Renal cortex interstitium (tissue), 11 donors: ENCODE measurements at regions not wholly inside any gene's neighbourhood (a gene's known extent, or its start where the extent isn't known, plus 50 kb on each side); places are given as distances from the start of the nearest gene placed in this dataset.

Source experiments
- DNase-seq, 11 donors: peaks; one replicate each; pipeline ENCODE4 v3.0.0-alpha.2; 2013; ENCODE audit warnings: low read depth in 9 of 11, low spot score in 4 of 11; ENCODE audit errors: extremely low read depth in 1 of 11

DNA sequence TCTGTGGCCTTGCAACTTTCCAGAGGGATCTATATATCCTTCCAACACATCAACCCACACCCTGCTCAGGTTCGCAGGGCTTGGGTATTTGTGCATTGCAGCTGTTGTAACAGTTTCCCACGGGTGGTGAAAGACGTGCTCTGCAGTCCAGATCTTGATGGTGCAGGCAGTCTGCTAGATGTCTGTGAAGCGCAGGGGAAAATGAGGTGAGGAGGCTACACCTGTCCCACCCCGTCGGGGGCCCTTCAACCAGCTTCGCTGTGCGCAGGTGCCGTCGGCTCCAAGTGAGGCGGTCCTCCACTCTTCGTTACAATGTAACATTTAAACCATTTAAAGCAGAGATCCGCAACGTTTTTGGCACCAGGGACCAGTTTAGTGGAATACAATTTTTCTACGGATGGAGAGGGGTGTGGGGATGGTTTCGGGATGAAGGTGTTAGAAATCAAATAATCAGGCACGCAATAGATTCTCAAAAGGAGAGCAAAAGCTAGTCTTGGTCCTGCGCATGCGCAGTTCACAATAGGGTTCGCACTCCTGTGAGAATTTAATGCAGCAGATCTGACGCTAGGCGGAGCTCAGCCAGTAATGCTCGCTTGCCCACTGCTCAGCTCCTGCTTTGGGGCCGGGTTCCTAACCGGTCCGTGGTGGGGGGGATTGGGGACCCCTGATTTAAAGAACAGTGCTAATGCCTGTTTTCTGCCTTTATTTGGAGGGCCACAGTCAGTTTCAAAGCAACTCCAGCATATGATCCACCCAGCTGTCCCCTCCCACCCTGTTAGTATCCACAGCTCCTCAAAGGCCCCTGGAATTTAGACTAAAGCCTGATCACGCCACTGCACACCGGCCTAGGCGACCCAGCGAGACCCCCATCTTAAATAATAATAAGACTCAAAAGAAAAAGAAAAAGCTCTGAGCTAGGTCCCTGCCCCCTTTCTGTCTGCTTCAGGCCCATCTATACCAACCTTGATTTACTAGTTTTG, 97.1 kb upstream of the SELENOP start:
- DNase-seq: peak; percentile 62 to 84 (median 75)

DNA sequence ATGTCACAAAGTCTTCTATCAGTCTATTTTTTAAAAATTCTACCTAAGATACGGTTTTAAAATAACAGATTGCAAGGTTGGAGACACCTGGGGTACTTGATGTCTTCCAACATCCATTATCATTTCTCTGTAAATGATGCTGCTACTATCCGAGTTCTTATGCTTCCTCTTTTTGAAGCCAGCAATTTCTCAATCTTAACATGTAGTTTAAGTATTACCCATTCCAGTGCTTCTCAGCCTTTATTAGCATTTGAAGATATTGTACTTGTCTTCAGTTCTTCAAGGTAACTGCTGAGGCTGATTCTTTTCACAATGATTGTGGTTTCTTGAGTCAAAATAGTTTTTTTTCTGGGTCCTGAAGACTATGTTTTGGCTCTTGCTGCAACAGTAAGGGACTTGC, 96.4 kb upstream of the SELENOP start:
- no peak for DNase-seq

- no peak for DNase-seq
These were observed 94.1 kb upstream of the SELENOP start for GRCh38 chr5:42905827-42906226.

DNA sequence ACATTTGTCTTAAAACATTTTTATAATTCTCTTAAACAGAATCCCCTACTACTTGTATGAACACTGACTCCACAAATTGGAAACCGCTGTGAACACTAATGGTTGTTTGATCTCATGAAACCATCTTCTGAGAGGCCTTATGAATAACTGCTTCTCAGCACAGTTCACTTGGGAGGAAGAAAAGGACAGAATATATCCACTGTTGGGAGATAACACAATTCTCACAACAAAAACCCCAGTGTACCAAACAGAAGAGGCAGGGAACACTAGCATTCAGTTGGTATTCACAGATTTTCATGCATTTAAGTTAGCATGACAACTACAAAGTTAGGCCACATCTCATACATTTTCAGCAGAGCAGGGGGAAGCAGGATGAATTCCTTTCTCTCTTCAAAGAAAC, 89.0 kb upstream of the SELENOP start:
- no peak for DNase-seq

- no peak for DNase-seq
These were observed 87.1 kb upstream of the SELENOP start for GRCh38 chr5:42898760-42899159.

DNA sequence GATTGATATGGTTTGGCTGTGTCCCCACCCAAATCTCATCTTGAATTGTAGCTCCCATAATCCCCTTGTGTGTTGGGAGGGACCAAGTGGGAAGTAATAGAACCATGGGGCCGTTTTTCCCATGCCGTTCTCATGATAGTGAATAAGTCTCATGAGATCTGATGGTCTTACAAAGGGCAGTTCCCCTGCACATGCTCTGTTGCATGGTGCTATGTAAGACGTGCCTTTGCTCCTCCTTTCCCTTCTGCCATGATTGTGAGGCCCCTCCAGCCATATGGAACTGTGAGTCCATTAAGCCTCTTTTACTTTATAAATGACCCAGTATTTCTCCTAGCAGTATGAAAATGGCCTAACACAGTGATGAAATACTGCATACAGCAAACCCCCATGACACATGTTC, 84.8 kb upstream of the SELENOP start:
- DNase-seq: no peak

DNA sequence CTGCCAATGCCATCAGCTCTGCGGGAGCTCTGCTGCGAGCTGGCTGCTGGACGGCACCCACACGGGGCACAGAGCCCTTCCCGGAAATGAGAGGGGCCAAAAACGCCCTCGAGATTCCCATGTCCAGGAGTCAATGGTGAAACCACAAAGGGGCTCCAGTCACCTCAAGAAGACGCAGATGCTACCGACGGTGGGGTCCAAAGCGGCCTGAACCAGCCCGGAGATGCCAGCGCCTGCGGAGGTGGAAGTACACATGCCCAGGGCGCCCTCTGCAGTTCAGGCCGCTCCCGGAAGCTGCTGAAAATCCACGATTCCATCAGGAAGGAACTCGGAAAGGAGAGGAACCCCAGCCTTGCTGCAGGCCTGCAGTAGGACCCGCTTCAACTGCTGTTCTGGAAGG, 82.4 kb upstream of the SELENOP start:
- DNase-seq: no peak

- DNase-seq: peak; percentile 52 to 84 (median 69)
These were observed 77.7 kb upstream of the SELENOP start for GRCh38 chr5:42889311-42889933.

- DNase-seq: no peak
These were observed 77.1 kb upstream of the SELENOP start for GRCh38 chr5:42888771-42889170.

DNA sequence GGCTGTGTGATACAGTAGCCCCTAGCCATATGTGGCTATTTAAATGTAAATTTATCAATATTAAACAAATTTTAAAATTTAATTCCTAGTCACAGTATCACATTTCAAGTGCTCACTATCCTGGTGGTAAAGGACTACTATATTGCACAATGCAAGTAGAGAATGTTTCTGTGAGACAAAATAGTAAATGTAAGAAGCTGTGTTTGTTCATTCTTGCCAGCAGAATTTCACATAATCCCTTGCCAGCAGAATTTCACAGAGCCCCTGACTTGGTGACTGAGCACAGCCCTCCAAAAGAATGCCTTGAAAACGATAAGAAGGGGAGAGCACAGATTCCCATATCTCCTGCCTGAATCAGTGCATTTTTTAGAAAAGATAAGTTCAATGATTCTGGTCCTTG, 75.9 kb upstream of the SELENOP start:
- DNase-seq: no peak

DNA sequence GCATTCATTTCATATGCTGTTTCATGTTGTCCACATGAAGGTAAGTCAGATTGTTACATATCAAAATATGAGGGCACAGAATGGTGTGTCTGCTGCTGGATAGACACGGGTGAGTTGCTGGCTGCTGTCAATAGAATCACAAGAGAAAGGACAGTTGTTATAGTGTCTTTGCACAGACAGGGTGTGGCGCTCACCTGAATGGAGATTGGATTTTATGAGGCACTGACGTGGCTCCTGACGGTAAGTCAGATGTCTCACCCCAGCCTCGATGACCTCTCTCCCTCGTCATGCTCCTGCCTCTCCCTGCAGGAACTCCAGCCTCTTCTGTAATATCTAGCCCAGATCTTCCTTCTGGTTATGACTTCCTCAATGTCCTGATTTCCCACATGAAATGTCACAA, 75.4 kb upstream of the SELENOP start:
- no peak for DNase-seq

- DNase-seq: no peak
These were observed 74.9 kb upstream of the SELENOP start for GRCh38 chr5:42886635-42887034.

GRCh38 chr5:42884326-42884725, 72.6 kb upstream of the SELENOP start:
- no peak for DNase-seq

GRCh38 chr5:42881416-42882117, 69.9 kb upstream of the SELENOP start:
- no peak for DNase-seq

DNA sequence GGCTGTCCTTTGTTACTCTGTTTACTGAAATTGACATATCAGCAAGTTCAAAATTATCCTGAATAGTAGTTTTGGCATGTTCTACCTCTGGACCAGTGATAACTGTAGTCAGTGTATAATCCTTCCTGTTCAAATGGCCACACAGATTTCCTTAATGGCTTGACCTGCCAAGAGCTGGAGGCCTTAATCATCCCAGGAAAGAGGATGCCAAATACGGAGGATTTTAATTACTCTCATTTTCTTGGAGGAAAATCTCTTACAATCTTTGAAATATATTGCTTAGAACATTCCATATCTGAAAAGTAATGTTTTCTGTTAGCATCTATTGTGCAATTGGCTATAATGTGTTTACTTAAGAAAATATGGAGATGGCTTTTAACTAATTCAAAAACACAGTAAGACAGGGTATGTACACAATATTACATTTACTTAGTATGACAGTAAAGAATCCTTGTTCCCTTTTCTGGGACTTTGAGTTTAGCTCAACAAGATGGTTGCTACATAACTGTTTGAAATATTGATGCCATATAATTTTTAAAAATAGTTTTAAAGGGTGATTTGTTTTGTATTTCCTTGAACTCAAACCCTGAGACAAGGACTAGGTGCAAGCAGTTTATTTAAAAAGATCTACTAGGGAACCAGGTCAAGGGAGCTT, 68.9 kb upstream of the SELENOP start:
- DNase-seq: no peak

DNA sequence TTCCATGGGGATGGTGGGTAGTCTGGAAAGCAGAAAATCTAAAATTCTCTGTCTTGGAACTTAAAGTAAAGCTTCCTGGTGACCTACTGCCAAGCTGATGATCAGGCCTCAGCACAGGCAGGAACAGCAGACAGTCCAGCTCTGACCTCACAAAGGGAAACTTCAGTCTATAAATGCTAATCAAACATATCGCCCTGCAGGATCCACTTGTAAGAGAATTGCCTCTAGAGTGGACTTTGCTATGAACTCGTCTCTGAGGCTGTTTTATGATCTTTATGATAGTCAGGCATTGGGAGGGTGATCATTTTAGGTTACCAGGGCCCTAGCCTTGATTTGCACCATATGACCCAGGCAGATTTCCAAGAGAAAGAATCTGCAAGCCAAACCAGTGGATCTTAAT, 67.6 kb upstream of the SELENOP start:
- DNase-seq: no peak

GRCh38 chr5:42878550-42878949, 66.9 kb upstream of the SELENOP start:
- no peak for DNase-seq

DNA sequence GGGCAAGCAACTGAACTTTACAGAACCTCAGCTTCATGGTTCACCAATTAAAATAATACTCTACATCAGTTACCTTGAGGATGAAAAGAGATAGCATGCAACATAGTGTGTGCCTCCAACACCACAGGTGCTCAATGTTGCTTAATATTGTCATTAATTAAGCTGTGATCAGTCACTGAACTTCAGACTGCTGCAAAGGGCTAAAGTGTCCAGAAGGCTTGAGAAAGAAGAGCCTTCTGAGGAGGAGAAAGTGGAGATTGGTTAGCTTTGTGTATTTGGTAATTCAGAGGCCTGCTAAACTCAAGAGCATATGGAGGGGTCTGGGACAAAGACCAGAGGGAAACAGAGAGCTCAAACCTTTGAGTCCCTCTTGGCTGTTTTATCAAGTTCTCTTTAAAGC, 66.3 kb upstream of the SELENOP start:
- no peak for DNase-seq

DNA sequence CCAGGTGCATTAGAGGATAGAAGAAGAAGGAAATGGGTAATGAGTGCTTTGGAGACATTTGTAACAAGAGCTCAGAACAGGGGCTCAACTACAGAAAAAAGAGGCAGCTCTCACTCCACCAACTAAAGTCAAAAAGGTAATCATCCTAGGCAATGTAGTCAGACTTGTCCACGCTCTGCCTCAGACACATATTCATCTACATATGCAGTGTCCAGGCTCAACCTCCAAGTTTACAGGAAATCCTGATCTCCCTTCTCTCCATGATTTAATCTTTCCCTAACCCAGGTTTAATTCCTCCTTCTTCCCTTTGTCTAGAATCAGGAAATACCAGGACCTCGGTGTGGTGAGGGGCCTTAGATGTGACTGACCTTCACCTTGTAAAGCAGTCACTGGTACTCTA, 65.7 kb upstream of the SELENOP start:
- no peak for DNase-seq
